GM12873 (cell line): ENCODE measurements at regions not wholly inside any gene's neighbourhood (a gene's known extent, or its start where the extent isn't known, plus 50 kb on each side); places are given as distances from the start of the nearest gene placed in this dataset.

ENCODE experiments used
- TF ChIP-seq, protein P1 (sequence below): IDR thresholded peaks from 2 replicates; pipeline ENCODE4 v1.5.1; 2012; ENCODE audit warnings: low read depth, mild to moderate bottlenecking, moderate library complexity, low read length, control low read depth; ENCODE audit not compliant: insufficient read depth; ENCODE audit errors: missing control alignments

DNA sequence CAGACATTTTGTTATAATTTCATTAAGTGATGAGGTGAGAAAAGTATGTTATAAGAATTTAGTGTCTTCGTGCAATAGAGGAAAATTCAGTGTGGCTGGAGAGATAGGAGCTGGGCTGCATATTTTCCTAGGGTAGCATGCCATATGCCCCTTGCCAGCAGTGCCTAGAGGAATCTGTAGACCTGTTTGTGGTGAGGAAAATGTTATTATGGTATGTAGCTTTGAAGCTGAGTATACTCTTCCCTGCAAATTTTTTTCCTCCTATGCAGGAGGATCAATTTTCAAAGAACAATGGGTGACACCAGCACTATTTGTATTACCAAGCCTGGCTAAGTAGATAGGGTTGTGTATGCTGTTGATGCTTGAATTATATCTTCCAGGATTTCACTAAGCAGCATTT, 200.6 kb downstream of the EDEM1 start:
- TF ChIP-seq, protein P1, sequence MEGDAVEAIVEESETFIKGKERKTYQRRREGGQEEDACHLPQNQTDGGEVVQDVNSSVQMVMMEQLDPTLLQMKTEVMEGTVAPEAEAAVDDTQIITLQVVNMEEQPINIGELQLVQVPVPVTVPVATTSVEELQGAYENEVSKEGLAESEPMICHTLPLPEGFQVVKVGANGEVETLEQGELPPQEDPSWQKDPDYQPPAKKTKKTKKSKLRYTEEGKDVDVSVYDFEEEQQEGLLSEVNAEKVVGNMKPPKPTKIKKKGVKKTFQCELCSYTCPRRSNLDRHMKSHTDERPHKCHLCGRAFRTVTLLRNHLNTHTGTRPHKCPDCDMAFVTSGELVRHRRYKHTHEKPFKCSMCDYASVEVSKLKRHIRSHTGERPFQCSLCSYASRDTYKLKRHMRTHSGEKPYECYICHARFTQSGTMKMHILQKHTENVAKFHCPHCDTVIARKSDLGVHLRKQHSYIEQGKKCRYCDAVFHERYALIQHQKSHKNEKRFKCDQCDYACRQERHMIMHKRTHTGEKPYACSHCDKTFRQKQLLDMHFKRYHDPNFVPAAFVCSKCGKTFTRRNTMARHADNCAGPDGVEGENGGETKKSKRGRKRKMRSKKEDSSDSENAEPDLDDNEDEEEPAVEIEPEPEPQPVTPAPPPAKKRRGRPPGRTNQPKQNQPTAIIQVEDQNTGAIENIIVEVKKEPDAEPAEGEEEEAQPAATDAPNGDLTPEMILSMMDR = no peak

DNA sequence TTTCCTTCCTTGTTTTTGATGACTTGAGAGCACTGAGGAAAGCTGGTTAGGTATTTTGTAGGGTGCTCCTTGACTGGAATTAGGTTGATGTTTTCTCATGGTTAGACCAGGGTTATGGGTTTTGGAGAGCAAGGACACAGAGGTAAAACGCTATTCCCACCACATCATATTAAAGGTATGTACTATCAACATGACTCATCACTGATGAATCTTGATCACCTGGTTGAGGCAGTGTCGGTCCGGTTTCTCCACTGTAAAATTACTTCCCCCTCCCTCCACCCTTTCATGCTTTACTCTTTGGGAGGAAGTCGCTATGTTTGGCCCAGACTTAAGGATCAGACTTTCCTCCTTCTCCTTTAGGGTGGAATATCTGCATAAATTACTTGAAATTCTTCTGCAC, 201.6 kb downstream of the EDEM1 start:
- TF ChIP-seq, protein P1 = no peak

DNA sequence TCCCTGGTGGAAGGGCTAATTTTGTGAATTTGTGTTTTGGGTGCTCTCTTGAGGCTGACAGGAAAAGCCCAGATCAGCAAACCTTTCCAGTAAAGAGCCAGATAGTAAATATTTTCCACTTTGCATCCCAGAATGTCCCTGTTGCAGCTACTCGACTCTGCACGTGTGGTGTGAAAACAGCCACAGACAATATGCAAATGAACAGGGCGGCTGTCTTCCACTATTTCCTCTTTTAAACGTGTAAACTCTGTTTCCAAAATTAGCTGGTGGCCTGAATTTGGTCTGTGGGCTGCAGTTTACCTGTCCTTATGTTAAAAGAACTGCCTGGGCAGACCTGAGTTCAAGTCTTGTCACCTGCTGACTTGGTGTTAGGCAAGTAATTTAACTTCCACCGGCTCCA, 202.7 kb downstream of the EDEM1 start:
- TF ChIP-seq, protein P1 = no peak

DNA sequence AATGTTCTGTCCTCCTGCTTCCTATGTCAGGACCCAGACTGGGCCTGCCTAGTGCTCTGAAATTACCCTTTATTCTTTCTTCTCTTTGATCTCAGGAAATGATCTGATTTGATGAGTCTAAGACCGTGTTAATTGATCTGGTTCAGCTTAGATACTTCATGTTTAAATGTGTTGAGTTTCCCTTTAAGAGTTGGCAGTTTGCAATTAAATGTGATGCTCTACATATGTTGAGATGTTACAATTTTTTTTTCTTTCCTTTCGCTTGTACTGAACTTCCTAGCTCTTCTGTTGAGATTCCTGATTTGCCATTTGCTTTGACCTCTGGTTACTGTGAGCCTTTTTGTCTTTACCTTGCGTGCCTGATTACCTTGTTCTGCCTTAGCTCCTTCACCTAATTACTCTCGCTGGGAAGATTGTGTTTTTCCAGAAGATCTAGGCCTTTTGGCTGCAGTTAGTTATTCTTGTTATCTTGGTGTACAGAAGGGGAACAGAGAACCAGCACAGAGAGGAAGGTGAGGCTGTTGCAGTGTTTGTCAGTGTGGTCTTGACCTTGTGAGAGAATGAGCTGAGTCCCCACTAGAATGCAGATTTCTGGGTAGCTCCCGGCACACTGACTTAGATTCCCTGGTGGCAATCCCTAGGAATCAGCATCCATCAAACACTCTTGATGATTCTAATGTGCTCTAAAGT, 203.6 kb downstream of the EDEM1 start:
- TF ChIP-seq, protein P1 = no peak

DNA sequence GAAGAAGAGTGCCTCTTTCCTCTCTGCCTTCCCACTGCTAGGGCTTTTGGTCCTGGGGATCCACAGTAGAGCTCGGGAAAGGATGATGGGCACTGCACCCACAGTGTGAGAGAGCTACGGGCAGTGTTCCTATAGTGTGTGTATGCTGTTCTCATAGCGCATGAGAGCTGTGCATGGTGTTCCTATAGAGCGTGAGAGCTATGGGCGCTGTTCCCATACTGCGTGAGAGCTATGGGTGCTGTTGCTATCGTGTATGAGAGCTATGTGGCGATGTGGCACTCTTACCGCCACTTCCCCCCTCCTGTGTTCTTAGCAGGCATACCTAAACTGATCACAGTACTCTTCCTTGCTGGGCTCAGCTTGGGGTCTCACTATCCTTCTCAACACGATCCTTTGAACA, 213.5 kb downstream of the EDEM1 start:
- TF ChIP-seq, protein P1 = no peak

DNA sequence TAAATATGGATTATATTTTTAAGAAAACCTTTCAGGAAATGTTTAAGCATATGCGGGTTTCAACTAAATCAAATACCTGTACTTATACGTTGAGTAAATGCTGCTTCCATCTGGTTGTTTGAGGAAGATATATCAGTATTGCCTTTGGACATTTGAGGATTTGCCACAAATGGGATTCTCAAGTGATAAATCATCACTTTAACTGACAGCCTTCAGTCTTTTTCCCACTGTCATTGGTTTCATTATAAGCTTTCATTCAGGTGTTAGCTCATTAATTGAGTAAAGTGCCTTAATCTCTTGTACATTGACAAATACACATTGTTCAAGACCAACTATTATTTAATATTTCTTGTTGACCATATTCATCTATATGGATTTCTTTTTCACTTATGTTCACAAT, 217.2 kb downstream of the EDEM1 start:
- TF ChIP-seq, protein P1 = no peak

DNA sequence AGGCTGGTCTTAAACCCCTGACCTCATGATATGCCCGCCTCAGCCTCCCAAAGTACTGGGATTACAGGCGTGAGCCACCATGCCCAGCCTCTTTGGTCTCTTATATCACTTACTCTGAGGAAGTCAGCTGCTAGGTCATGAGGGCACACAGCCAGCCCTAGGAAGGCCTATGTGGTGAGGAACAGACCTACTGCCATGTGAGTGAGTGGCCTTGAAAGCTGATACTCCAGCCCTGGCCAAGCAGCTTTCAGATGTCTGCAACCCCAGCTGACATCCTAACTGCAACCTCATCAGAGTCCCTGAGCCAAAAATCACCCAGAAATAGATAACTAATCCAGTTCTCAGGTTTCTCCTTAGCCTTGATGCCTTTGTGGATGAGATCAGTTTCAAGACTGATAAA, 224.3 kb downstream of the EDEM1 start:
- TF ChIP-seq, protein P1 = no peak
